HEK293 (cell line): ENCODE measurements at regions not wholly inside any gene's neighbourhood (a gene's known extent, or its start where the extent isn't known, plus 50 kb on each side); places are given as distances from the start of the nearest gene placed in this dataset.

ENCODE experiments used
- MYNN ChIP-seq: fragments of 450-650 bp; formaldehyde crosslinking; IDR thresholded peaks from 2 replicates; pipeline ENCODE4 v1.5.1; 2016; ENCODE audit warnings: missing biosample characterization, missing genetic modification characterization, borderline replicate concordance
- ZBTB1 ChIP-seq: fragments of 450-650 bp; formaldehyde crosslinking; IDR thresholded peaks from 2 replicates; pipeline ENCODE4 v1.5.1; 2016; ENCODE audit warnings: missing biosample characterization, missing genetic modification characterization
- ZBTB8A ChIP-seq: fragments of 450-650 bp; formaldehyde crosslinking; IDR thresholded peaks from 2 replicates; pipeline ENCODE4 v1.5.1; 2016; ENCODE audit warnings: missing biosample characterization, missing genetic modification characterization
- ZFP37 ChIP-seq: fragments of 450-650 bp; formaldehyde crosslinking; IDR thresholded peaks from 2 replicates; pipeline ENCODE4 v1.5.1; 2016; ENCODE audit warnings: missing biosample characterization, missing genetic modification characterization
- ZNF335 ChIP-seq: fragments of 450-650 bp; formaldehyde crosslinking; conservative IDR thresholded peaks from 2 replicates; pipeline ENCODE4 v1.5.1; 2016; ENCODE audit warnings: missing biosample characterization, missing genetic modification characterization
- ZNF670 ChIP-seq: fragments of 450-650 bp; formaldehyde crosslinking; IDR thresholded peaks from 2 replicates; pipeline ENCODE4 v1.5.1; 2016; ENCODE audit warnings: missing biosample characterization, missing genetic modification characterization, low read depth
- TF ChIP-seq, protein P1 (sequence below): fragments of 450-650 bp; formaldehyde crosslinking; IDR thresholded peaks from 2 replicates; pipeline ENCODE4 v1.5.1; 2016; ENCODE audit warnings: missing biosample characterization, missing genetic modification characterization
- TF ChIP-seq, protein P2 (sequence below): fragments of 450-650 bp; formaldehyde crosslinking; IDR thresholded peaks from 2 replicates; pipeline ENCODE4 v1.5.1; 2016; ENCODE audit warnings: missing biosample characterization, missing genetic modification characterization
- TF ChIP-seq, protein P3 (sequence below): sonication (generic); formaldehyde crosslinking; IDR thresholded peaks from 2 replicates; pipeline ENCODE4 v1.8.1; 2022; ENCODE audit warnings: mild to moderate bottlenecking, moderate library complexity, missing genetic modification reagents

DNA sequence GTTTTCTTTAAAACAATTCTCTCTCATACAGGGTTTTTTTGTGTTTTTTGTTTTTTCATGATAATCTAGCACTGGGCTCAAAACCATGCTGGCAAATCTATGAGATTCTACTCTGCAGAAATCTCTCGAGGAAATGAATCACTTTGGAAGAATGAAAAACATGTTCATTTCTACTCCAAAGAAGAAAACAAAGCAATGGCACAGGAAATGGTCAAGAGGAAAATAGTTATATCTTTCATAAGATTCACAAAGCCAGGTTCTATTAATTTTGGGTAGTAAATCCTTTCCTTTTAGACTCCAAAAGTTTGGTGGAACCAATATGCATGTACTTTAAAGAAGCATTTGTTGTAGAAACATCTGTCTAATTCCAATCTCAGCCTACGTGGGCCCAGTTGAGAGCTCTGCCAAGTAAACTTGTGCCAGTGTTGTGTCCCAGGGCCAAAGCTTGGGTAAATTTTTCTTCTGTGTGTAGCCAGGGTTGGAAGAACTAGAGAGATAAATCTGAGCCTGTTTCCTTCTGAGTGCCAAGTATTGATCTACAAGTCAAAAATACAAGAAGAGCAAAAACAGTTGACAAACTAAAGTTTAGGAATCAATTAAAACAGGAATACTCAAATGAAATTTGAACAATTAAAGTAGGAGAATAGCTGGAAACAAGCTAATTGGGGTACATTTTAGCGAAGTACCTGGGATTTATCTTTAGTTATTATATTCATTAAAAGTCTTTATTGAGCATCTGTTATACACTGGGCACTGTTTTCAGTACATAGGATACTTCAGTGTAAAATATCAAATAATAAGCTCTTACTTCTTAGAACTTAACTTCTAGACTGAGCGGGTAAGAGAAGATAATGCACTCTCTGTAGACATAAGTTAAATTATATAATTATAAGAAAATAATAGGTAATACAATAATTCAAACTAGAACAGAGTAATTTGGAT lies 657.5 kb upstream of the NECTIN3 start:
- TF ChIP-seq MYNN (tag by site-specific recombination), result no peak
- TF ChIP-seq ZNF670 (tag by site-specific recombination), result no peak
- TF ChIP-seq, protein P1, sequence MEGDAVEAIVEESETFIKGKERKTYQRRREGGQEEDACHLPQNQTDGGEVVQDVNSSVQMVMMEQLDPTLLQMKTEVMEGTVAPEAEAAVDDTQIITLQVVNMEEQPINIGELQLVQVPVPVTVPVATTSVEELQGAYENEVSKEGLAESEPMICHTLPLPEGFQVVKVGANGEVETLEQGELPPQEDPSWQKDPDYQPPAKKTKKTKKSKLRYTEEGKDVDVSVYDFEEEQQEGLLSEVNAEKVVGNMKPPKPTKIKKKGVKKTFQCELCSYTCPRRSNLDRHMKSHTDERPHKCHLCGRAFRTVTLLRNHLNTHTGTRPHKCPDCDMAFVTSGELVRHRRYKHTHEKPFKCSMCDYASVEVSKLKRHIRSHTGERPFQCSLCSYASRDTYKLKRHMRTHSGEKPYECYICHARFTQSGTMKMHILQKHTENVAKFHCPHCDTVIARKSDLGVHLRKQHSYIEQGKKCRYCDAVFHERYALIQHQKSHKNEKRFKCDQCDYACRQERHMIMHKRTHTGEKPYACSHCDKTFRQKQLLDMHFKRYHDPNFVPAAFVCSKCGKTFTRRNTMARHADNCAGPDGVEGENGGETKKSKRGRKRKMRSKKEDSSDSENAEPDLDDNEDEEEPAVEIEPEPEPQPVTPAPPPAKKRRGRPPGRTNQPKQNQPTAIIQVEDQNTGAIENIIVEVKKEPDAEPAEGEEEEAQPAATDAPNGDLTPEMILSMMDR, result no peak
- TF ChIP-seq, protein P2, sequence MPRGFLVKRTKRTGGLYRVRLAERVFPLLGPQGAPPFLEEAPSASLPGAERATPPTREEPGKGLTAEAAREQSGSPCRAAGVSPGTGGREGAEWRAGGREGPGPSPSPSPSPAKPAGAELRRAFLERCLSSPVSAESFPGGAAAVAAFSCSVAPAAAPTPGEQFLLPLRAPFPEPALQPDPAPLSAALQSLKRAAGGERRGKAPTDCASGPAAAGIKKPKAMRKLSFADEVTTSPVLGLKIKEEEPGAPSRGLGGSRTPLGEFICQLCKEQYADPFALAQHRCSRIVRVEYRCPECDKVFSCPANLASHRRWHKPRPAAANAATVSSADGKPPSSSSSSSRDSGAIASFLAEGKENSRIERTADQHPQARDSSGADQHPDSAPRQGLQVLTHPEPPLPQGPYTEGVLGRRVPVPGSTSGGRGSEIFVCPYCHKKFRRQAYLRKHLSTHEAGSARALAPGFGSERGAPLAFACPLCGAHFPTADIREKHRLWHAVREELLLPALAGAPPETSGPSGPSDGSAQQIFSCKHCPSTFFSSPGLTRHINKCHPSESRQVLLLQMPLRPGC (tag by site-specific recombination), result no peak
- TF ChIP-seq ZNF335, result no peak
- no peak for TF ChIP-seq ZFP37 (tag by site-specific recombination)
- TF ChIP-seq ZBTB1, result no peak
- TF ChIP-seq ZBTB8A (tag by site-specific recombination), result no peak
- TF ChIP-seq, protein P3, sequence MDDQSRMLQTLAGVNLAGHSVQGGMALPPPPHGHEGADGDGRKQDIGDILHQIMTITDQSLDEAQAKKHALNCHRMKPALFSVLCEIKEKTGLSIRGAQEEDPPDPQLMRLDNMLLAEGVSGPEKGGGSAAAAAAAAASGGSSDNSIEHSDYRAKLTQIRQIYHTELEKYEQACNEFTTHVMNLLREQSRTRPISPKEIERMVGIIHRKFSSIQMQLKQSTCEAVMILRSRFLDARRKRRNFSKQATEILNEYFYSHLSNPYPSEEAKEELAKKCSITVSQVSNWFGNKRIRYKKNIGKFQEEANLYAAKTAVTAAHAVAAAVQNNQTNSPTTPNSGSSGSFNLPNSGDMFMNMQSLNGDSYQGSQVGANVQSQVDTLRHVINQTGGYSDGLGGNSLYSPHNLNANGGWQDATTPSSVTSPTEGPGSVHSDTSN (CRISPR knock-in tag), result no peak
